ENCODE measurements at regions not wholly inside any gene's neighbourhood (a gene's known extent, or its start where the extent isn't known, plus 50 kb on each side); places are given as distances from the start of the nearest gene placed in this dataset.

DNA sequence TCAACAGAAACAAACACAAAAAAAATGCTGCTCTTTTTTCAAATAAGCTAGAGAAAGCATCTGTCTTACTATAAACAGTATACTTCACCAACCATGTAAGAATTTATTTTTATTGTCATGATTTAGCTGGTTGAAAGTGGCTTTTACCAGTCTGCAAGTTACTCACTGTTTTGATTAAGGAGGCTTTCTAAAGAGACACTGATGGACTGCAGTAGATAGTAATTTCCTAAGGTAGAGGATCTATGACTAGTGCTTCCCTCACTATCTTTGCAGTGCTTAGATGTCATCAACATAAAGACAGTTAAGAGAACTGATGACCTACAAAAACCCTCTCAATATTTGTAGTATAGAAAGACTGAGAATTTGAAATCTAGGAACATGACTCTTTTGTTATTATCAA, 846.2 kb upstream of the AGA start:
- TF ChIP-seq POLR2A (IDR thresholded peaks at IDR 0.05; ENCODE audit: low read length) (no peak), GATA1 (IDR thresholded peaks at IDR 0.05; ENCODE audit: low read depth, low read length) (no peak)

Measured in erythroblast (primary cell).